Colonic mucosa (tissue), 4 donors: ENCODE measurements at regions not wholly inside any gene's neighbourhood (a gene's known extent, or its start where the extent isn't known, plus 50 kb on each side); places are given as distances from the start of the nearest gene placed in this dataset.

Experiments
- DNase-seq: peaks from one replicate; pipeline ENCODE4 v3.0.0-alpha.2; 2020
- H3K27ac ChIP-seq: fragments of 200-600 bp; one replicate; pipeline ENCODE4 v1.8.0; 2021
- H3K27me3 ChIP-seq: fragments of 200-600 bp; one replicate; pipeline ENCODE4 v1.8.0; 2021
- H3K36me3 ChIP-seq: fragments of 200-600 bp; one replicate; pipeline ENCODE4 v1.8.0; 2021
- H3K4me1 ChIP-seq: fragments of 200-600 bp; one replicate; pipeline ENCODE4 v1.8.0; 2021; ENCODE audit warnings: mild to moderate bottlenecking
- H3K4me3 ChIP-seq: fragments of 200-600 bp; one replicate; pipeline ENCODE4 v1.8.0; 2021
- H3K9ac ChIP-seq, 2 donors: one replicate each; pipeline ENCODE4 v1.7.0; 2013; ENCODE audit warnings: control low read depth in 2 of 2, low read depth in 2 of 2, low read length in 2 of 2
- H3K9me3 ChIP-seq: fragments of 200-600 bp; one replicate; pipeline ENCODE4 v1.8.0; 2021
- intact Hi-C: fragments of 100-400 bp; cut with DNase I; formaldehyde crosslinking; loops from one replicate; pipeline ENCODE4 v1.14.1; 2022
- TF ChIP-seq, protein P1 (sequence below): fragments of 200-600 bp; IDR thresholded peaks from one replicate; pipeline ENCODE4 v1.8.0; 2022; ENCODE audit warnings: antibody characterized with exemption, mild to moderate bottlenecking
- donor health status: healthy.
- donor health status: DM: no; HTN: no; CAD: no.
- donor health status: DM: no; HTN: no; CAD: no.

DNA sequence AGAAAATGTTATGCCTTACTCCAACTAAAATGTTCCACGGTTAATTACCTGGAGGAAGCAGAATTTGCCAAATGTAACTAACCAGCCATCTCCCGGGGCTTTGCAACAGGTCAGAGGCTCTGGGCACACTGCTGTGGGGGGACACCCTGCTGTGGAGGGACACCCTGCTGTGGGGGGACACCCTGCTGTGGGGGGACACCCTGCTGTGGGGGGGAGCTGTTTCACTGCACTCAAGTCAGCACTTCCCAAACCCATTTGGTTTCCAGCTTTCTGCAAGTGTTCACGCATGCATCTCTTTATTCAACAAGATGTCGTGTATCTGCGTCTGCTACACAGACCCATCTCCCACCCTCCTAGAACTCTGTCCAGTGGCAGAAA is 239.5 kb downstream of the C16orf95 start:
- Histone ChIP-seq H3K36me3 (no peaks in the 10 kb centered on the region), H3K4me1 (no peaks in the 10 kb centered on the region), H3K4me3 (no peak overlapping the region), H3K9me3 (no peaks in the 10 kb centered on the region), H3K27me3 (no peaks in the 10 kb centered on the region), H3K27ac (no peak overlapping the region), H3K9ac (no peak overlapping the region)
- DNase-seq: no peak
- intact Hi-C loops: no loop called here
- TF ChIP-seq, protein P1, sequence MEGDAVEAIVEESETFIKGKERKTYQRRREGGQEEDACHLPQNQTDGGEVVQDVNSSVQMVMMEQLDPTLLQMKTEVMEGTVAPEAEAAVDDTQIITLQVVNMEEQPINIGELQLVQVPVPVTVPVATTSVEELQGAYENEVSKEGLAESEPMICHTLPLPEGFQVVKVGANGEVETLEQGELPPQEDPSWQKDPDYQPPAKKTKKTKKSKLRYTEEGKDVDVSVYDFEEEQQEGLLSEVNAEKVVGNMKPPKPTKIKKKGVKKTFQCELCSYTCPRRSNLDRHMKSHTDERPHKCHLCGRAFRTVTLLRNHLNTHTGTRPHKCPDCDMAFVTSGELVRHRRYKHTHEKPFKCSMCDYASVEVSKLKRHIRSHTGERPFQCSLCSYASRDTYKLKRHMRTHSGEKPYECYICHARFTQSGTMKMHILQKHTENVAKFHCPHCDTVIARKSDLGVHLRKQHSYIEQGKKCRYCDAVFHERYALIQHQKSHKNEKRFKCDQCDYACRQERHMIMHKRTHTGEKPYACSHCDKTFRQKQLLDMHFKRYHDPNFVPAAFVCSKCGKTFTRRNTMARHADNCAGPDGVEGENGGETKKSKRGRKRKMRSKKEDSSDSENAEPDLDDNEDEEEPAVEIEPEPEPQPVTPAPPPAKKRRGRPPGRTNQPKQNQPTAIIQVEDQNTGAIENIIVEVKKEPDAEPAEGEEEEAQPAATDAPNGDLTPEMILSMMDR: no peak

DNA sequence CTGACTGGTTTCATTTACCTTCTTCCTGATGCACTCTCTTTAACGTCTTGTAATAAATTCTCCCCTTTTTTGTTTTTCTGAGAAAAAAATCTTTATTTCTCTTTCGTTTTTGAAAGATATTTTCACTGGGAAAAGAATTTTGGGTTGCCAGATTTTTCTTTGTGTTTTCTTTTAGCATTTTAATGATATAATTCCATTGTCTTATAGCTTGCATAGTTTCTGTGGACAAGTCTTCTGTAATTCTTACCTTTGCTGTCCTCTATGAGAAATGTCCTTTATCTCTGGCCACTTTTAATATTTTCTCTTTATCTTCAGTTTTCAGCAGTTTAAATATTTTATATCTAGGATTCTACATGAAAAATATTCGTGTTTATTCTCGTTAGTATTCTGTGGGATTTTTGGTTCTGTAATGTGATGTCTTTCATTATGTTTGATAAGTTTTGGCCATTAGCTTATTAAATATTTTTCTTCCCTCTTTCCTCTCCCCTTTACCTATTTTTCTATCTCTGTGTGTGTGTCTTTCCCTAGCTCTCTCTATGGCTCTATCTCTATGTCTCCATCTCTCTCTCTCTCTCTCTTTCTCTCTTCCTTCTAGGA is 236.5 kb downstream of the C16orf95 start:
- Histone ChIP-seq H3K27ac (no peak overlapping the region), H3K4me3 (no peak overlapping the region), H3K4me1 (no peaks in the 10 kb centered on the region), H3K9ac (no peak overlapping the region), H3K27me3 (no peaks in the 10 kb centered on the region), H3K36me3 (no peaks in the 10 kb centered on the region), H3K9me3 (no peaks in the 10 kb centered on the region)
- no peak for DNase-seq
- intact Hi-C loops: no loop called here
- TF ChIP-seq, protein P1: no peak

DNA sequence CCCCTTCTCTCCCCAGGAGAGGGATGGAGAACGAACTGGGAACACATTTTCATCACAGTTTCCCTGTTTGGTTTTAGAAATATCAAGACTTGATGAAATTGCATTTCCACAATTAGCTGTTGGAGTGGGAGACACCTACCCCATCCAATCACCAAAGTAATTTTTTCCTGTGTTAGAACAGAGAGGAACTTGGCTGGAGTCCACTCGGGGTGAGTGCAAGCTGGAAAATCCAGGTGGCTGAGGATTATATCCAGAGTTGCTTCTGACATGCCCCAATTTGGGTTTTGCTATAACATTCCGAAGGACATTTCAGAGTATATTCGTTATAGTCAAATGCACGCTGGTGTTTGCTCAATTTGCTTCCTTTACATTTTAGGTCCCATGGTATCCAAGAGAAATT is 231.8 kb downstream of the C16orf95 start:
- no peak for DNase-seq
- intact Hi-C loops: no loop called here
- H3K9me3 ChIP-seq: no peaks in the 10 kb centered on the region
- no peak overlapping the region for H3K4me3 ChIP-seq
- no peaks in the 10 kb centered on the region for H3K27me3 ChIP-seq
- H3K9ac ChIP-seq: no peak overlapping the region
- TF ChIP-seq, protein P1: no peak
- no peak overlapping the region for H3K27ac ChIP-seq
- no peaks in the 10 kb centered on the region for H3K36me3 ChIP-seq
- H3K4me1 ChIP-seq: no peaks in the 10 kb centered on the region

DNA sequence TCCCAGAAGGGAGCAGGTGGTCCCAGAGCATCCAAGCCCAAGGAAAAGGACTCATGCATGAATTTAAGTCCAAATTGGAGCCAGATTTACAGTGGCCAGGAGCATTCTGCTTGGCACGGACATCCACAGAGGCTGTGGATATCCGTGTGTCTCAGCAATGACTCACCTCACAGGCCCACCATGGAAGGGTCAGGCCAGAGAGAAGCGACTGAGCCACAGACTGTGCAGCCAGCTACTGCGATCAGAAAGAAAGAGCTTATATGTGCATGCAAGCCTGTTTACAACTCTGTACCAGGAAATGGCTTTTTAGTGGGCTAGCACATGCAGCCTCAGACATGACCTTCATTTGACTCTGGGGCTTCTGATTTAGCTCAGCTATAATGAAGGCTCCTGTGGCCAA is 231.0 kb downstream of the C16orf95 start:
- no peaks in the 10 kb centered on the region for H3K4me1 ChIP-seq
- H3K9me3 ChIP-seq: no peaks in the 10 kb centered on the region
- no peak overlapping the region for H3K27ac ChIP-seq
- no peaks in the 10 kb centered on the region for H3K27me3 ChIP-seq
- H3K4me3 ChIP-seq: no peak overlapping the region
- intact Hi-C loops: no loop called here
- H3K36me3 ChIP-seq: no peaks in the 10 kb centered on the region
- H3K9ac ChIP-seq: no peak overlapping the region
- TF ChIP-seq, protein P1: no peak
- no peak for DNase-seq

DNA sequence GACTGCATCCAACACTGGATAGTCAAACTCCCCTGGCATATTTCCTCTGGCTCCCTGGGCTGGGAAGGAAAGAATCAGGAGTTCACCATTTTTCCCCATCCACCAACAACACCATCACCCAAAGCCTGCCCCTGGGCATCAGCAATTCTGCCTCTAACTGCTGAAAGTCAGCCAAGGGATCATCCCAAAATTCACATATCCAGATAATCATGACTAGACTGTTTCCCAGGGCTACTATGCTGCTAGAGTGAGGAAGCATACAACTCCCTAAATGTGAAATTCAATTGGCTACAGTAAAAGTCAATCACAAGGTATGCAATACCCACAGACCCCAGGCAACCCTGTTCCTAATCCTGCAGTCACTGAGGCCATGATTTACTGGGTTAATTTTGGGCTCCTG is 230.6 kb downstream of the C16orf95 start:
- no peaks in the 10 kb centered on the region for H3K9me3 ChIP-seq
- no peaks in the 10 kb centered on the region for H3K36me3 ChIP-seq
- no peaks in the 10 kb centered on the region for H3K4me1 ChIP-seq
- TF ChIP-seq, protein P1: no peak
- H3K27me3 ChIP-seq: no peaks in the 10 kb centered on the region
- intact Hi-C loops: no loop called here
- DNase-seq: no peak
- H3K4me3 ChIP-seq: no peak overlapping the region
- H3K9ac ChIP-seq: no peak overlapping the region
- H3K27ac ChIP-seq: no peak overlapping the region

DNA sequence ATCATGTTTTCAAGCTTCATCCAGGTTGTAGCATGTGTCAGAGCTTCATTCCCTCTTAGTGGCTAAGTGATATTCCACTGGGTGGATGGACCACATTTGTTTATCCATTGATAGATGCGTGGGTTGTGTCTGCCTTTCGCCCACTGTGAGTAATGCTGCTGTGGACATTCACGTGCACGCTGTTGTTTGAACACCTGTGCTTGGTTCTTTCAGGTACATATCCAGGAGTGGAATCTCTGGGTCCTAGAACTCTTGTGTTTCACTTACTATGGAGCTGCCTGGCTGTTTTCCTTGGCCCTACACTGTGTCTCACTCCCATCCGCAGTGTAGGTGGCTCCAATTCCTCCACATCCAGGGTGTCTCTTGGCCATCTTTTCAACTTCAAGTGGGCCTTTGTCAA is 224.2 kb downstream of the C16orf95 start:
- no peak for DNase-seq
- TF ChIP-seq, protein P1: no peak
- Histone ChIP-seq H3K4me3 (no peak overlapping the region), H3K36me3 (no peaks in the 10 kb centered on the region), H3K27me3 (no peaks in the 10 kb centered on the region), H3K4me1 (no peaks in the 10 kb centered on the region), H3K9me3 (no peaks in the 10 kb centered on the region), H3K9ac (no peak overlapping the region), H3K27ac (no peak overlapping the region)
- intact Hi-C loops: no loop called here
